H1 (cell line): ENCODE measurements at regions not wholly inside any gene's neighbourhood (a gene's known extent, or its start where the extent isn't known, plus 50 kb on each side); places are given as distances from the start of the nearest gene placed in this dataset.

Experiments
- CTCF ChIP-seq, 3 experiments: IDR thresholded peaks; 1 replicate in 2 of 3; 2 replicates in 1 of 3; pipeline versions ENCODE4 v1.5.1 to v1.6.1; 2011; ENCODE audit warnings: low read length in 3 of 3, mild to moderate bottlenecking in 3 of 3, inconsistent platforms in 2 of 3, low read depth in 1 of 3, moderate library complexity in 1 of 3; ENCODE audit not compliant: insufficient read depth in 1 of 3; ENCODE audit errors: control extremely low read depth in 1 of 3
- JUND ChIP-seq: IDR thresholded peaks from 2 replicates; pipeline ENCODE4 v1.6.1; 2011; ENCODE audit warnings: mild to moderate bottlenecking, improper control_type of control experiment, low read length
- MAFK ChIP-seq: IDR thresholded peaks from 2 replicates; pipeline ENCODE4 v1.6.1; 2012; ENCODE audit warnings: low read depth, mild to moderate bottlenecking, improper control_type of control experiment, low read length
- RFX5 ChIP-seq: IDR thresholded peaks from 2 replicates; pipeline ENCODE4 v1.6.1; 2011; ENCODE audit warnings: low read depth, low read length, improper control_type of control experiment, borderline replicate concordance

GRCh38 chr6:126820634-126821033 is 297.8 kb upstream of the RSPO3 start (continued):
- TF ChIP-seq MAFK (peak; percentile 95), CTCF (IDR thresholded peaks at IDR 0.05; ENCODE audit: control extremely low read depth in 1 of 3, insufficient read depth in 1 of 3, low read depth in 1 of 3, low read length in 3 of 3) (no peak), JUND (no peak), RFX5 (no peak)
